ENCODE measurements at regions not wholly inside any gene's neighbourhood (a gene's known extent, or its start where the extent isn't known, plus 50 kb on each side); places are given as distances from the start of the nearest gene placed in this dataset.
"Not testable (repeated sequence)": the region's sequence is repeated elsewhere in the genome, so short reads cannot be mapped to it uniquely, and the experiment has no call there.

DNA sequence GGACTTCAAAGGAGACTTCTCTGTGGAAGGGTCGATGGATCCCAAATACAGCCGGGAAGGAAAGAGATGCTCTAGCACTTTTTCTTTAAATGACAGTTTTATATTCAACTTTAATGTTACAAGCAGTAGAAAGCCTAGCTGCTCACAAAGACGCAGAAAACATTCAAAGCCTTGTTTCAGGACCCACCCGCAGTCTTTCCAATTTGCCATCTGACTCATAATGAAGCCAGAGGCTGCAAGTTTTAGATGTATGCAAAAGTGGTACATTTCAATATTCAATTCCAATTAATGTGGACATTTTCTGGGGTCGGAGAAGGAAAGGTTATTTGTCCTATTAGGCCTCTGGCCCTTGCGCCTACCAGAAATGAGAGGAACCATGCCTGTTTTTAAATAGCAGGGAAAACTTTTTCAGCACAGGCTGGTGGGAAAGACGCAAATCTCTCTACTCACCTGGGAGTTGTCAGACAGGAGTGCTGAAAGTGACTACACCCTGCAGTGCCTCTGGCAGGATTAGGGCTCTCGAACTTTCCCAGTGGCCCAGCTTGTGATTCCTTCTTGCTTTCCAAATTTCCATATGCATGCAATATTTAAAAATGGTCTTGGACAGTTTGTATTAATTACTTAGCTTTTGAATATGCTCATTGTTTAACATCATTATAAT, 117.4 kb upstream of the MBNL1 start:
- no peaks in the 10 kb centered on the region for H3K4me1 ChIP-seq
- H3K4me3 ChIP-seq, result no peak overlapping the region
- no peak overlapping the region for H3K27ac ChIP-seq
- no peaks in the 10 kb centered on the region for H3K27me3 ChIP-seq
- H3K9me3 ChIP-seq (replicated peaks in 1 of 11), result peaks cover 6 to 16% (median 9%) of the 10 kb centered on the region in 11 experiments; a peak in 21 of 22 replicates
- TF ChIP-seq Cebpa-rat (IDR thresholded peaks at IDR 0.05), result no peak
- H4K20me1 ChIP-seq, result no peaks in the 10 kb centered on the region
- no peaks in the 10 kb centered on the region for H3K36me3 ChIP-seq
- H3K4me2 ChIP-seq, result no peak overlapping the region
- H3K9ac ChIP-seq, result no peak overlapping the region

DNA sequence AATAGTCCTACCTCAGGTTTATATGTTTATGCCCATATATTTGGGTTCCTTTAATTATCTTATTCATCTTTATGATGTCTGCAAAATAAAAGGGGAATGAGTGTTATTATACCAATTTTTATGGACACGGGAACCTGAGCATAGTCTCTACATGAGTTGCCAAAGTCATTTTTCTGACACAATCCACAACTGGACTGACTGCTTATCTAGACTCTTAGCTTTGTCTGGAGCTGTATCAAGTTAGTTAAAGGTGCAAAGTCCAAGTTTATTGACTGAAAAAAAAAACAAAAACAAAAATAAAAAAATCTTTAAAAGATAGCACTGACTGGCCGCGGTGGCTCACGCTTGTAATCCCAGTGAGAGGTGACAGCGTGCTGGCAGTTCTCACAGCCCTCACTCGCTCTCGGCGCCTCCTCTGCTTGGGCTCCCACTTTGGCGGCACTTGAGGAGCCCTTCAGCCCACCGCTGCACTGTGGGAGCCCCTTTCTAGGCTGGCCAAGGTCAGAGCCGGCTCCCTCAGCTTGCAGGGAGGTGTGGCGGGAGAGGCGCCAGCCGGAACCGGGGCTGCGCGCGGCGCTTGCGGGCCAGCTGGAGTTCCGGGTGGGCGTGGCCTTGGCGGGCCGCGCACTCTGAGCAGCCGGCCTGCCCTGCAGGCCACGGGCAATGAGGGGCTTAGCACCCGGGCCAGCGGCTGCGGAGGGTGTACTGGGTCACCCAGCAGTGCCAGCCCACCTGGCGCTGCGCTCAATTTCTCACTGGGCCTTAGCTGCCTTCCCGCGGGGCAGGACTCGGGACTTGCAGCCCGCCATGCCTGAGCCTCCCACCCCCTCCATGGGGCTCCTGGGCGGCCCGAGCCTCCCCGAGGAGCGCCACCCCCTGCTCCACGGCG, 116.6 kb upstream of the MBNL1 start:
- H3K4me2 ChIP-seq, H3K4me1 ChIP-seq, H3K9ac ChIP-seq, H3K36me3 ChIP-seq, H3K27me3 ChIP-seq, H3K4me3 ChIP-seq, H4K20me1 ChIP-seq, H3K27ac ChIP-seq: not testable (repeated sequence)
- H3K9me3 ChIP-seq (replicated peaks in 1 of 11), result peaks cover 6 to 16% (median 9%) of the 10 kb centered on the region in 11 experiments; a peak in 21 of 22 replicates

DNA sequence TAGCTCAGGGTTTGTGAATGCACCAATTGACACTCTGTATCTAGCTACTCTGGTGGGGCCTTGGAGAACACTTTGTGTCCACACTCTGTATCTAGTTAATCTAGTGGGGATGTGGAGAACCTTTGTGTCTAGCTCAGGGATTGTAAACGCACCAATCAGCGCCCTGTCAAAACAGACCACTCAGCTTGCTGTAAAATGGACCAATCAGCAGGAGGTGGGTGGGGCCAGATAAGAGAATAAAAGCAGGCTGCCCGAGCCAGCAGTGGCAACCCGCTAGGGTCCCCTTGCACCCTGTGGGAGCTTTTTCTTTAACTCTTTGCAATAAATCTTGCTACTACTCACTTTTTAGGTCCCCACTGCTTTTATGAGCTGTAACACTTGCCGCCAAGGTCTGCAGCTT, 115.6 kb upstream of the MBNL1 start:
- not testable (repeated sequence) for H3K4me2 ChIP-seq, H4K20me1 ChIP-seq, H3K4me1 ChIP-seq, H3K36me3 ChIP-seq, H3K27ac ChIP-seq, H3K4me3 ChIP-seq, H3K27me3 ChIP-seq, H3K9ac ChIP-seq
- peaks cover 6 to 16% (median 9%) of the 10 kb centered on the region in 11 experiments; a peak in 21 of 22 replicates for H3K9me3 ChIP-seq (replicated peaks in 1 of 11)

DNA sequence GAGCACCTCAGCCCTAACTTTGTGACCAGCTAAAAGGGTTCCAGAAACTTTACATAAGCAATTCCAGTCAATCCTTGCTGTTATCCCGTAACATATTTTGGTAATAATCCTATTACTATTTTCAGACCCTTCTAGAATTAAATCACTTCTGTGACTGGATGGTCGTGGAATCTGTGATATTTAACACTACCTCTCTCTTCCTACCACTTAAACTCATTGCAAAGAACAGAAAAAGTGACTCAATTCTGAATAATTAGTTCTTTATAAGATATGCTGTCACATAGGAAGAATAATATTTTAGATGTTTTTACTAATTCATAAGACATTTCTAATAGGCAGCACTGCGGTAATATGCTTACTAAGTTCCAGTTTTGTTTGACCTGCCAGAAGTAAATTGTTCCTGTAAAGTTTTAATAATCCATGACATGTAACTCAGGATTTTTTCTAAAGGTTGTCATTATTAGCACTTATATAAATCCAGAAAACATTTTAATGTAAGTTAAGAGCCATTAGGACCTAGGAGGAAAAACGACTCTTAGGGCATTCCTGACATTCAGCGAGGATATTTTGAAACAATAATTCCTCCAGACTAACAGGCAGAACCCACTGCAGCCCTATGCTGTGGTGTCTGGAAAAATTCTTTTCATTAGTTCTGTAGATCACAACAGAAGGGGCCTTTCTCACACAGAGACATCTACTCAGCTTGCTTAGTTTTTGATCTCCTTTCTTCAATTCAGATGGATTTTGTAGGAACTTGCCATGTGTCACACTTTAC, 113.3 kb upstream of the MBNL1 start:
- Histone ChIP-seq H3K4me3 (no peak overlapping the region), H3K9me3 (replicated peaks in 1 of 11) (peaks cover 6 to 16% (median 9%) of the 10 kb centered on the region in 11 experiments; a peak in 21 of 22 replicates), H3K36me3 (no peaks in the 10 kb centered on the region), H3K27me3 (no peaks in the 10 kb centered on the region), H3K4me1 (no peaks in the 10 kb centered on the region), H3K27ac (no peak overlapping the region), H3K4me2 (no peak overlapping the region), H4K20me1 (no peaks in the 10 kb centered on the region), H3K9ac (no peak overlapping the region)
- no peak for TF ChIP-seq Cebpa-rat (IDR thresholded peaks at IDR 0.05)

DNA sequence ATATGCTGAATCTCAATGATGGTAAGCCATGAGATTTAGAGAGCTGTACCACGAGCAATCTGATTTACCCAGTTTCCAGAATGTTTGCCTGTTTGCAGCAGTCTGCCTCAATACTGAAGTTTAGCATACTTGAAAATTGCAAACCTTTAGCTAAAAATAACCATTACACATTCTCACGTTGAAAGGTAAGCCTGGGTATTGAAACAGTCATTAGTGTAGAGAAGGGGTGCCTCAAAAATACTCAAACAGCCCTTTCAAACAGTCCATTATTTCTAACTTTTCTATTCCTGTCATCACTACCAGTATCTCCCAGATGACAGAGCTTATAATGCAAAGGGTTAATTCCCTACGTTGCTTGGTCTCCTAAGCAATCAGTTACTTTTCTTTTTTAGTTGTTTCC, 111.8 kb upstream of the MBNL1 start:
- Histone ChIP-seq H3K27ac (no peak overlapping the region), H3K4me1 (no peaks in the 10 kb centered on the region), H3K9ac (no peak overlapping the region), H3K36me3 (no peaks in the 10 kb centered on the region), H4K20me1 (no peaks in the 10 kb centered on the region), H3K9me3 (replicated peaks in 1 of 11) (peaks cover 6 to 16% (median 8%) of the 10 kb centered on the region in 11 experiments; a peak in 21 of 22 replicates), H3K4me2 (no peak overlapping the region), H3K27me3 (no peaks in the 10 kb centered on the region), H3K4me3 (no peak overlapping the region)
- TF ChIP-seq Cebpa-rat (IDR thresholded peaks at IDR 0.05), result no peak

DNA sequence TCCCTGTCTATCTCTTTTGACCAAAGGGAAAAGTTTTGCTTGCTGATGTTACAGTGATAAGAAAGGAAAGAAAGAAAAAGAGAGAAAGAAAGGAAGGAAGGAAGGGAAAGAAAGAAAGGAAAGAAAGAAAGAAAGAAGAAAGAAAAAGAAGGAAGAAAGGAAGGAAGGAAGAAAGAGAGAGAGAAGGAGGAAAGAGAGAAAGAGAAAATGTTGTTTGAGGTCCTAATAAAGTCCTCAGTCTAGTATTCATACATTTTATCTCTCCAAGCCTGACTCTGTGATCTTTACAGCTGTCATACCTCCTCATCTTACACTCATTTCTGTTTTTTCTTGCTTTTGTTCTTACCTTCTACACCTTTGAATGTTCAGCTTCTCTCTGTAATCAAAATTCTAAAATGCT, 111.4 kb upstream of the MBNL1 start:
- Histone ChIP-seq H3K27ac (no peak overlapping the region), H3K4me2 (no peak overlapping the region), H4K20me1 (no peaks in the 10 kb centered on the region), H3K4me1 (no peaks in the 10 kb centered on the region), H3K27me3 (no peaks in the 10 kb centered on the region), H3K9ac (no peak overlapping the region), H3K4me3 (no peak overlapping the region), H3K36me3 (no peaks in the 10 kb centered on the region), H3K9me3 (replicated peaks in 1 of 11) (peaks cover 2 to 11% (median 4%) of the 10 kb centered on the region in 11 experiments; a peak in 21 of 22 replicates)
- TF ChIP-seq Cebpa-rat (IDR thresholded peaks at IDR 0.05), result no peak

DNA sequence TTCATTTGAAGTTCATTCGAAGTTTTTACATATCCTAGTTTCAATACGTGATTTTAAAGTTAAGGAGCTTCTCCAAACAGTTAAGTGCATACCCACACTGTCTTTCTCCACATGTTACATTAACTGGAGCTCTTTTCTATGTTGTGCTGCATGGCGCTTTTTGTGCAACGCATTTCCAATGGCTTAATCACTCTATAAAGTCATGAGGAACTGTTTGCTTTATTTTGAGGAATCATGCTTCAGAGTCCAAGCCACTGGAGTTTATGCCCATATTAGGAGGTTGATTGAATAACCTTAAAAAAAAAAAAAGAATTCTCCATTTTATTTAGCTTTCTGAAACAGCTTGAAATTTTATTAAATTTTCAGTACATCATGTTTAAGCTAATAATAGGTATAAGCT, 109.4 kb upstream of the MBNL1 start:
- H3K36me3 ChIP-seq, result no peaks in the 10 kb centered on the region
- no peaks in the 10 kb centered on the region for H3K4me1 ChIP-seq
- H3K4me2 ChIP-seq, result no peak overlapping the region
- H3K9me3 ChIP-seq (replicated peaks in 1 of 11), result peaks cover 0 to 9% (median 0%) of the 10 kb centered on the region in 11 experiments; a peak in 3 of 22 replicates
- H3K9ac ChIP-seq, result no peak overlapping the region
- no peak overlapping the region for H3K4me3 ChIP-seq
- H3K27me3 ChIP-seq, result no peaks in the 10 kb centered on the region
- H4K20me1 ChIP-seq, result no peaks in the 10 kb centered on the region
- TF ChIP-seq Cebpa-rat (IDR thresholded peaks at IDR 0.05), result no peak
- no peak overlapping the region for H3K27ac ChIP-seq

DNA sequence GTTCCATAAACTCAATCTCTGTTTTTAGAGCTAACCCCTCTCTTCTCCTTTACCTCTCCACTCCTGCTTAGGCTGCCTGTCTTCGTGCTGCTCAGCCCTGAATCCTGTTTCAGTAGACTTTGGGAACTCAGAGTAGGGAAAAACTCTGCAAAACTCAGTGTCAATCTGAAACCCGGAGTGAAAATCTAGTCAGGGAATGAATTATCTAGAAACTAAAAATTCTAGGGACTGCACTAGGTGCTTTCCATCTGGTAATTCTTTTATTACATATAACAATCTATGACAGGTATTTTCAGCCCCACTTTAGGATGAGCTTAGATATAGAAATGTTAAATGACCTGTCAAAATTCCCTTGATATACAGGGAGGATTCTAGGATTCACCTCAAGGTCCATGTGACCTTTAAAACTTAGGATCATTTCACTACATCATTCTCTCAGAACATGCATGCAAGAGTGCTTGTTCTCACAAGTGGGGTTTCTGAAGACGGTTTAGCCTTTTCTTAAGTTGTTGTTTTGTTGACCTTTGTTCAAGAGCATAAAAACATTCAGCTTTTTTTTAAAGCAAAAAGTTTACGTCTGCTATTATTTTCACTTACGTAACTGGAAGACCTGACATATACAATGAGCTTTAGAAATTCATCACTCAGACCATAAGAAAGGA, 108.2 kb upstream of the MBNL1 start:
- Histone ChIP-seq H3K4me1 (no peaks in the 10 kb centered on the region), H3K4me2 (no peak overlapping the region), H4K20me1 (no peaks in the 10 kb centered on the region), H3K4me3 (no peak overlapping the region), H3K36me3 (no peaks in the 10 kb centered on the region), H3K9me3 (replicated peaks in 1 of 11) (peaks cover 0 to 10% (median 0%) of the 10 kb centered on the region in 11 experiments; a peak in 3 of 22 replicates), H3K27me3 (no peaks in the 10 kb centered on the region), H3K27ac (no peak overlapping the region), H3K9ac (no peak overlapping the region)
- TF ChIP-seq Cebpa-rat (IDR thresholded peaks at IDR 0.05), result no peak

DNA sequence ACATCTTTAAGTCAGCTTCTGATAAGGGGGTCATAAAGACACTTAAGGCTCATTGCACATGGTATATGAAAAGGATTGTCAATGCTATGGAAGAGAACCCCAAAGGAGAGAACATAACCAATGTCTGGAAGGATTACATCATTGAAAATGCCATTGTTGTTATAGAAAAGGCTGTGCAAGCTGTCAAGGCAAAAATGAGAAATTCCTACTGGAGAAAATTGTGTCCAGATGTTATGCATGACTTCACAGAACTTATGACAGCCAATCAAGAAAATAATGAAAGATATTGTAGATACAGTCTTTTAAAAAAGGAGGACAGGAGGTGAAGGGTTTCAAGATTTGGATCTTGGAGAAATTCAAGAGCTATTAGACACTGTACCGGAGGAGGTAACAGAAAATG, 96.3 kb upstream of the MBNL1 start:
- H4K20me1 ChIP-seq, result no peaks in the 10 kb centered on the region
- no peaks in the 10 kb centered on the region for H3K36me3 ChIP-seq
- no peak for TF ChIP-seq Cebpa-rat (IDR thresholded peaks at IDR 0.05)
- no peak overlapping the region for H3K4me2 ChIP-seq
- H3K27ac ChIP-seq, result no peak overlapping the region
- no peak overlapping the region for H3K4me3 ChIP-seq
- peaks cover 0 to 13% (median 0%) of the 10 kb centered on the region in 10 experiments; a peak in 7 of 20 replicates for H3K4me1 ChIP-seq
- H3K9ac ChIP-seq, result no peak overlapping the region
- H3K27me3 ChIP-seq, result no peaks in the 10 kb centered on the region
- peaks cover 0 to 8% (median 0%) of the 10 kb centered on the region in 11 experiments; a peak in 5 of 22 replicates for H3K9me3 ChIP-seq (replicated peaks in 1 of 11)
